Left kidney (tissue), 1 donor: ENCODE measurements at regions not wholly inside any gene's neighbourhood (a gene's known extent, or its start where the extent isn't known, plus 50 kb on each side); places are given as distances from the start of the nearest gene placed in this dataset.
"Not testable (repeated sequence)": the region's sequence is repeated elsewhere in the genome, so short reads cannot be mapped to it uniquely, and the experiment has no call there.

Source experiments
- DNase-seq: peaks from one replicate; pipeline ENCODE4 v3.0.0-alpha.2; 2013

DNA sequence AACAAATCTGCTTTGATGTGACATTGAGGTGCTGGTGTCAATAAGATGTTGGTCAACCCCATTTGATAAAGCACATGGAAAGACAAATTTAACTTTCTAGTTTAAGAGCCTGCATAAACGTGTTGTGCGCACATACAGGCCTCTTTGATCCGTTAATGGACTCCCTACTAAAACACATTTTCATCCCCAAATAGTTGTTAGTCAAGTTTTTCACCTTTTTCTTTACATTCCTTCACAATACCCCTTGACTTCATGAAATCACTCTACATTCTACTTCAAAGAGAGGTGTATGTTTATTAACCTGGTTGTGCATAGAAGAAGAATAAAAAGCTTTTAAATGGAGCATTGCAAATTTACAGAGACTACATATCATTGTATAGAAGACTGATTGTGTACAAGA lies 180.3 kb downstream of the HDGFL1 start:
- DNase-seq, result no peak

GRCh38 chr6:22751223-22751622 lies 181.9 kb downstream of the HDGFL1 start:
- no peak for DNase-seq

DNA sequence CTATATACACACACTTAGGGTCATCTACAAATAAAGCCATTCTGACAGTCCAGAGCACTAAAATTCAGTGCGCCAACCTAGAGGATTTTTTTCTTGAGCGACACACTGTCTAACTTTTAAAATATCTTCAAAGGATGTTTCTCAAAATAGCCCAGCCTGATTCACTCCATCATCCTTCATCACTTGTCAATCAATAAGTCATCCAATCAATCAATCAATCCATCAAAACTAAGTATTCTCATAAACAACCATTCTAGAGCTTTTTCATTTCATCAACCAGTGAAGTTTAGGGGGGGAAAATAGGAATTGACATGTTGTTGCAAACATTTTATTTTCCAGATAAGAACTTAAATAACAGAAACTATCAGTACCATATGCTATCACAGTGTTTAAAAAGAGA lies 183.2 kb downstream of the HDGFL1 start:
- no peak for DNase-seq

DNA sequence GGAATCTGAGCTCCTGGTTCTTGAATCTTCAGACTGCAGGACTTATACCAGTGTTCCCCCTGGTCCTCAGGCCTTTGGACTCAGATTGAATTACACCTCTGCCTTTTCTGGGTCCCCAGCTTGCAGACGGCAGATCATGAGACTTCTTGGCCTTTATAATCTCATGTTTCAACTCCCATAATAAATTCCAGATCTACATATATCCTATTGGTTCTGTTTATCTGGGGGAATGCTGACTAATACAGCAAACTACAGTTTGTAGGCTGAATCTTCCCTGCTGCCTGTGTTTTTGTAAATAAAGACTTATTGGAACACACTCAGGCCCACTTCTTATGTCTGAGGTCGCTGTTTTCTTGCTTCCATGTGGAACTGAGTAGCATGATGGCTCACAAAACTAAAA lies 184.7 kb downstream of the HDGFL1 start:
- no peak for DNase-seq

- DNase-seq, result no peak
These were observed 186.2 kb downstream of the HDGFL1 start for GRCh38 chr6:22755605-22756004.

DNA sequence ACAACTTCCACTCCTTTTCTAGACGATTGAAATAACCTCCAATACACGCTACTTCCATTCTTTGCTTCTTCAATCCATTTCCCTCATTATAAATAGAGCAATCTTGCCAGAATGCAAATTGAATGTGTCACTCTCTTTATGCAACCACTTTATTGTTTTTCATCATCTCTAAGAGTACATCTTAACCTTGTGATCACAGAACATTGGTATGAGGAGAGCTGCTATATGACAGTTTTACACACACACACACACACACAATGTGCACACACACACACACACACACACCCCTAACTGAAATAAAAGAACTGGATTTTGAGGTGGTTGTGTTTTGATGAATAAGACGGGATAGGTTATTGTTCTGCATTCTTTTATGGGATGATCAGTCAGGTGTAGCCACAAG lies 187.0 kb downstream of the HDGFL1 start:
- DNase-seq, result no peak

GRCh38 chr6:22764496-22764895 lies 195.1 kb downstream of the HDGFL1 start:
- no peak for DNase-seq

DNA sequence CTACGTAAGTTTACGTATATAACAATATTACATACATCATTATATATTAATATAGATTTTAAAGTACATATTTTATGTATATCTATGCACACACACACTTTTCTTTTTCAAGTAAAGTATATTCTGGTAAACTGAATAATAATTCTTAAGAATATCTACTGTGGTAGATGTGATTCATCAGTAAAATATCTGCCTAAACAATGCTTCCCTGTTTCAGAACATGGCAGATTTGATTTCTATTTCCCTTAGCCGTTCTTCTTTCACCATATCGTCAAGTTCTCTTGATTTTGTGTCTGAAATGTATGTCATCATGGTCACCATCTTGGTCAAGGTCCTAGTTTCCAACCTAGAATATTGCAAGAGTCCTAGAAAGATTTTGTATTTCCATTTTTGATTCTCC lies 195.6 kb downstream of the HDGFL1 start:
- DNase-seq, result no peak

GRCh38 chr6:22766979-22767378 lies 197.6 kb downstream of the HDGFL1 start:
- no peak for DNase-seq

GRCh38 chr6:22770054-22770453 lies 200.7 kb downstream of the HDGFL1 start:
- no peak for DNase-seq

GRCh38 chr6:22774129-22774528 lies 204.8 kb downstream of the HDGFL1 start:
- DNase-seq, result no peak

DNA sequence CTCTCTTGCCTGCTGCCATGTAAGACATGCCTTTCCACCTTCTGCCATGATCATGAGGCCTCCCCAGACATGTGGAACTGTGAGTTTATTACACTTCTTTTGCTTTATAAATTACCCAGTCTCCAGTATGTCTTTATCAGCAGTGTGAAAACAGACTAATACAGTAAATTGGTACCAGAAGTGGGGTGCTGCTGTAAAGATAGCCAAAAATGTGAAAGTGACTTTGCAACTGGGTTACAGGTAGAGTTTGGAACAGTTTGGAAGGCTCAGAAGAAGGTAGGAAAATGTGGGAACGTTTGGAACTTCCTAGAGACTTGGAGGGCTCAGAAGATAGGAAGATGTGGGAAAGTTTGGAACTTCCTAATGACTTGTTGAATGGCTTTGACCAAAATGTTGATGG lies 209.1 kb downstream of the HDGFL1 start:
- not testable (repeated sequence) for DNase-seq

- DNase-seq, result no peak
These were observed 209.7 kb downstream of the HDGFL1 start for GRCh38 chr6:22779062-22779461.

DNA sequence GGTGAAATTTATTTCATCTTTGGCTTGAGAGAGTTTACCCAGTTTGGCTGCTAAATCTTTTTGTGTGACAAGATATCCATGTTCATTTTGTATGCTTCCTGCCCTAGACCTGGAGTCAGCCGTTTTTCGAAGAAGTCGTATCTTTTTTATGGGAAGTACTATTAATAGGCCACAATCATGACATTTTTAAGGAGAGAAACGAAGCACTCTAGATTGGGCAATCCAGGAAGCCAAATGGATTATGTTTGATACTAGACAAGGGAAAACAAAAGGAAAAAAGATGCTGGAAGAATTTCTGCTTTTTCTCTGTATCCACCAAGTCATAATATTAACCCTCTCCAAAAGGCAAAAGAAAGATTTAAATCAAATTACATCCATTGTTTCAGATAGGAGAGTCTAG lies 214.6 kb downstream of the HDGFL1 start:
- DNase-seq, result no peak

DNA sequence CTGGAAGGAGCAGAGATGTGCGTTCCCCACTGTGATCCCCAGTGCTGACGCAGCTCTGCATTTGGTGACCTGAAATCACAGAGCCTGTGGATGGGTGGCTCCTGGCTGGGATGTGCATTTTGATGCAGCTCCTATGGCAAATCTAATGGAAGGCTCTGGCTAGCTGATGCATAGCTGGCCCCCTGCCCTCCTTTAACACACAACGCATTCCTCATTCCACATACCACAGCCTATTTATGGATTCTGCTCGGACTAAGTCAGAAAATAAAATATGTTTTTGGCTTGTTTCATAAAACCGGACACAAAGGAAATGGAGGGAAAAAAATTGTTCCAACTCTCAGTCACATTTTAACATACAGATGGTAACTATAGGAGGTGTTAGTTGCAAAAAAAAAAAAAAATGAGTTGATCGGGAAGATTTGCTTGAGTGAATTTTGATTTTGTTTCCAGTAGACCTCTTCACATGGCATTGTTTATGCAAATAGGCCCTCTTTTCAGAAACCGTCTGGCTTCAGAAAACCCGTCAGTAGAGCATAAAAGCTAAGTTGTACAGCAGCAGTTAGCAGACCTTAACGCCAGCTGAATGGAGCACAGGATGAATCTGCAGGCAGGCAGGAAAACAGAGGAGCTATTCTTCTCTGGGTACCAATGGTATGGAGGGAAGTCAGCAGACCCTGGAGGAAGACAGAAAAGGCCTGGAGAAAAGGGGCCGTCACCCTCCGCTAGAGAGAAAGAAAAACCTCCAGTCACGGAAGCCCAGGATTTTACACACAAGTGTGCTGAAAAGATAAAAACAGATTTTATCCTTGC lies 215.4 kb downstream of the HDGFL1 start:
- DNase-seq, result peak; percentile 55

GRCh38 chr6:22788038-22788437 lies 218.7 kb downstream of the HDGFL1 start:
- DNase-seq, result no peak

DNA sequence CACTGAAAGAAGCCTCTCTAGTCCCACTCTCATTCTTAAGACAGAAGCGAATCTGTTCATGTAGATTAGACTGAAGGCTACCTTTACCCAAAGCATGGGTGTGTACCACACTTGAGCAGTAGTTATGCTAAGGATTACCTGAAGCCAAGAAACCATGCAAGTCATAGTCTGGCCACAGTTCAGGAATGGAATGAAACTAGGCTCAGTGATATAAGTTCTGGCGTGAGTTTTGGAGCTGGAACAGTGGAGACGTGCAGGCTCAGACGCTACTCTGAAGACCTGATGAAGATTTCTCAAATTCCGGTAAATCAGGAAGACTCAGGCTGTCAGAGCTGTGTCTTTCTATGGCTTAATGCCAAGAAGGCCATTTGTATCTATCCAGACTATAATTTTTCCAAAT lies 219.9 kb downstream of the HDGFL1 start:
- DNase-seq, result no peak

DNA sequence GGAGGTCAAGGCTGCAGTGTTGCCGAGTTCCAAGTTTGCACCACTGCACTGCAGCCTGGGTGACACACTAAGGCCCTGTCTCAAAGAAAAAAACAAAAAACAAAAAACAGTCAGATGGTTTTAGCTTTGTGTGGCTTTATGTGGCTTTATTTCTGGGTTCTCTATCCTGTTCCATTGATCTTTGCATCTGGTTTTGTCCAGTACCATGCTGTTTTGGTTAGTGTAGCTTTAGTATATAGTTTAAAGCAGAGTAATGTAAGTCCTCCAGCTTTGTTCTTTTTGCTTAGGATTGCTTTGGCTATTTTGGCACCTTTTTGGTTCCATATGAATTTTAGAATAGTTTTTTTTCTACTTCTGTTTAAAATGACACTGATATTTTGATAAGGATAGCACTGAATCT lies 225.5 kb downstream of the HDGFL1 start:
- no peak for DNase-seq

DNA sequence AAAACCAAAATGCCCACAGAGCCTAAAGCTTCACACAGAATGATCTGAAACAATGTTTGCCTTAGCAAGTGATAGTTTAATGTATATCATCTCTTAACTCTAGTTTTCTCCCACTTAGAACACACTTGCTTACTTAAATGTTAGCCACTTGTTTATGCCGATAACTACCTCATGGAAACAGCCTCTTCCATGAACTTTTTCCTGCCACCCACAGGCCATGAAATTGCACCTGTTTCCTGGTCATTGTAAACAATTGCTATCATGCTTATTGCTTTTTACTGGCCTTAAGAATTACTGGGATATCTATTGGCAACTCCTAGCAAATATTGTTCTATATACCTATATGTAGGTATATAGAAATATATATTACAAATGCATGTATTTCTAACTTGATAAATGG lies 231.1 kb downstream of the HDGFL1 start:
- no peak for DNase-seq

DNA sequence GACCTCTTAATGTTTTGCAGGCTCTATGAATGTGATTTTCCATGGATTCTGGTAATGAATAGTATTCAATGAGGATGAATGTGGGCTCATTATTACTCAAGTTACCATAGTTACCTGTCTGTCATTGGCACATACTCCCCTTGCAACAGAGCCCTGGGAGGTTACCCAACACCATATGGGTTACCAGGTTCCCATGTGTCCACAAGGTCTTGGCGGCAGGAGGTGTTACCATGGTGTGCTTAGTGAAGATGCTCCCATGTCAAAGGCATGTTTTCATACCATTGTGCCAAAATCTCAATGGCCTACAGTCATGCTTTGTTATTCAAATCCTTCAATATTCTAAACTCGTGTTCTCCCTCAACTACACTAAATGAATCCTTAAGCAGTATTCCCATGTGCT lies 232.5 kb downstream of the HDGFL1 start:
- no peak for DNase-seq

DNA sequence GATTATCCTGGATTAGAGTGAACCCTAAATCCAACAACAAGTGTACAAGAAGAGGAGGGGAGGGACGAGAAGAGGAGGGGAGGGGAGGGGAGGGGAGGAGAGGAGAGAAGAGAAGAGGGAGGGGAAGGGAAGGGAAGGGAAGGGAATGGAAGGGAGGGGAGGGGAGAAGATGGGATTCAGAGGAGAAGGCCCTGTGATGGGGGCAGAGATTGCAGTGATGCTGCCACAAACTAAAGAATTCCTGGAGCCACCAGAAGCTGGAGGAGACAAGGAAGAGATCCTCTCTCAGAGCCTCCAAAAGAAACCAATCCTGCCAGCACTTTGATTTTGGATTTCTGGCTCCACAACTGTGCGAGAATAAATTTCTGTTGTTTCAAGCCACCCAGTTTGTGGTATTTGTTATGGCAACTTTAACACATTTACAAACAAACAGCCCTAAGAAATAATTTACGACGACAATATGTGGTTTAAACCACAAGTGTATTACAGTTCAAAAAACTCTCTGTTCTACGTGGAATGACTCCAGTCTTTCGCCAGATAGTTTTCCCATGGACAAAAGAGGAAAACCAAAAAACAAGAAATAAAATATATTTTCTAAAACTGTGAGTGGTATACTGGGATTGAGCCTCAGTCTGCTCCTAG lies 235.4 kb downstream of the HDGFL1 start:
- DNase-seq, result no peak

DNA sequence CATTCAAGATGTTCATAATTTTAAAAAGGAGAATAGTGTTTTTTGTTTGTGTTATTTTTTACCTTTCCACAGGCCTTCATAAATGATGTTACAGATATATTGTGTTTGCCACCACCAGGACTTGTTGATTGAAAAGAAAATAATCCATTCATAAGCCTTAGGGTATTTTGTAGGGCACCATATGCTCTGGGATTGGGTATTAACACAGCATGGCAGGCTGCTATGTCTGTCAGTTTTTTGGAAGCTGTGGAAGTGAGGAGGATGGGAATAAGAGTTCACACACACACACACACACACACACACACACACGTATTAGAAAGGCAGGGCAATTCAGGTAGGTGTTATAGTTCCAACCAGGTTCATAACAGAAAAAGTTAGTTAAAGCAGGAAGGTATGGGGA lies 237.9 kb downstream of the HDGFL1 start:
- DNase-seq, result no peak

GRCh38 chr6:22807818-22808217 lies 238.5 kb downstream of the HDGFL1 start:
- DNase-seq, result no peak

GRCh38 chr6:22808466-22808865 lies 239.1 kb downstream of the HDGFL1 start:
- no peak for DNase-seq
